ENCODE measurements at regions not wholly inside any gene's neighbourhood (a gene's known extent, or its start where the extent isn't known, plus 50 kb on each side); places are given as distances from the start of the nearest gene placed in this dataset.

GRCh38 chr21:35465741-35466140, 416.6 kb upstream of the RUNX1 start:
- ChIA-PET POLR2A (no interaction called here), CTCF (interaction anchor here (0.7 kb wide), 1 partner anchor 12 kb away, joined by 3 read pairs; no protein-coding TSS in a partner anchor)
- no peak overlapping the region for H3K27ac ChIP-seq (ENCODE audit: extremely low read depth, low read depth, low read length)
- TF ChIP-seq ZNF23 (tag by site-specific recombination; IDR thresholded peaks at IDR 0.05; ENCODE audit: borderline replicate concordance): no peak
- TF ChIP-seq ATF2 (tag by site-specific recombination; IDR thresholded peaks at IDR 0.05; ENCODE audit: low read depth): no peak
- no peak overlapping the region for H3K4me3 ChIP-seq (ENCODE audit: low read depth, low read length)
- no peaks in the 10 kb centered on the region for H3K36me3 ChIP-seq (ENCODE audit: control insufficient read depth in 2 of 2, insufficient read depth in 1 of 2, low read length in 2 of 2)
- no peaks in the 10 kb centered on the region for H3K9me3 ChIP-seq (ENCODE audit: control insufficient read depth, insufficient read depth, low read depth, low read length)
- no peaks in the 10 kb centered on the region for H3K4me1 ChIP-seq (ENCODE audit: control insufficient read depth, insufficient read depth, low read length)

GRCh38 chr21:35461700-35462099, 412.6 kb upstream of the RUNX1 start:
- Histone ChIP-seq H3K27ac (ENCODE audit: extremely low read depth, low read depth, low read length) (no peak overlapping the region), H3K4me1 (ENCODE audit: control insufficient read depth, insufficient read depth, low read length) (no peaks in the 10 kb centered on the region), H3K9me3 (ENCODE audit: control insufficient read depth, insufficient read depth, low read depth, low read length) (no peaks in the 10 kb centered on the region), H3K4me3 (ENCODE audit: low read depth, low read length) (no peak overlapping the region), H3K36me3 (ENCODE audit: control insufficient read depth in 2 of 2, insufficient read depth in 1 of 2, low read length in 2 of 2) (no peaks in the 10 kb centered on the region)
- ChIA-PET POLR2A (no interaction called here), CTCF (interaction anchor here (1.4 kb wide), 1 partner anchor 740 kb away, joined by 3 read pairs; no protein-coding TSS in a partner anchor)
- TF ChIP-seq ZFP41 (tag by site-specific recombination; IDR thresholded peaks at IDR 0.05; ENCODE audit: borderline replicate concordance) (no peak), ZNF629 (tag by site-specific recombination; IDR thresholded peaks at IDR 0.05) (no peak), PBX3 (CRISPR knock-in tag; IDR thresholded peaks at IDR 0.05) (no peak), ZNF549 (tag by site-specific recombination; IDR thresholded peaks at IDR 0.05) (no peak), ZSCAN5A (tag by site-specific recombination; IDR thresholded peaks at IDR 0.05) (no peak), RBAK (tag by site-specific recombination; IDR thresholded peaks at IDR 0.05) (no peak), ZNF19 (tag by site-specific recombination; IDR thresholded peaks at IDR 0.05; ENCODE audit: low read depth) (no peak), ZNF324 (tag by site-specific recombination; IDR thresholded peaks at IDR 0.05) (no peak), ZNF280D (tag by site-specific recombination; IDR thresholded peaks at IDR 0.05) (no peak), ZNF169 (tag by site-specific recombination; IDR thresholded peaks at IDR 0.05) (no peak), ZNF311 (tag by site-specific recombination; IDR thresholded peaks at IDR 0.05; ENCODE audit: borderline replicate concordance) (no peak), ZNF302 (tag by site-specific recombination; IDR thresholded peaks at IDR 0.05; ENCODE audit: low read depth) (no peak), GFI1B (tag by site-specific recombination; IDR thresholded peaks at IDR 0.05) (no peak), PRDM1 (tag by site-specific recombination; IDR thresholded peaks at IDR 0.05) (no peak)

Measured in HEK293 (cell line).